ENCODE measurements at regions not wholly inside any gene's neighbourhood (a gene's known extent, or its start where the extent isn't known, plus 50 kb on each side); places are given as distances from the start of the nearest gene placed in this dataset.

DNA sequence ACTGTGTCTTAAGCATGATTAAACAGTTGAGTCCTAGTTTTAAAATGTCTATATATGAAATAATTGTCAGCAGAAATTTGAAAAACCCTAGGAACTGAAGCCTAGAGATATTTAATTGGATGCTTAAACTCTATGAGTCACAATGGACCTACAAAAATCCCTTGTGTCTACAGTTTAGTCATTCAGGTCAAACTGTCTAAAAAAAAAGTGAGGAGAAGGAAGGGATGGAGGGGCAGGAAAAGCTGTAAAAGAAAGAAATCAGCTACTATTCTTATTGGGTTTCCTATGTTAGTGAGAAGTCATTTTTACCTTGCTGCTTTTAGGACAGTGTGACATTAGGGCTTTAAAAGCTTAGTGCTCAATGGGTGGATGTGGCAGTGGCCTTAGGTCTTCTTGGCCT lies 406.1 kb upstream of the FZD8 start:
- no peak overlapping the region for H3K23ac ChIP-seq (ENCODE audit: insufficient read length)
- POLR2A ChIA-PET (ENCODE audit: partially characterized antibody) = no interaction called here
- no peak overlapping the region for H2BK20ac ChIP-seq (ENCODE audit: low read length)
- TF ChIP-seq, protein P1, sequence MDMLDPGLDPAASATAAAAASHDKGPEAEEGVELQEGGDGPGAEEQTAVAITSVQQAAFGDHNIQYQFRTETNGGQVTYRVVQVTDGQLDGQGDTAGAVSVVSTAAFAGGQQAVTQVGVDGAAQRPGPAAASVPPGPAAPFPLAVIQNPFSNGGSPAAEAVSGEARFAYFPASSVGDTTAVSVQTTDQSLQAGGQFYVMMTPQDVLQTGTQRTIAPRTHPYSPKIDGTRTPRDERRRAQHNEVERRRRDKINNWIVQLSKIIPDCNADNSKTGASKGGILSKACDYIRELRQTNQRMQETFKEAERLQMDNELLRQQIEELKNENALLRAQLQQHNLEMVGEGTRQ (IDR thresholded peaks at IDR 0.05; ENCODE audit: low read length) = no peak
- TF ChIP-seq BRCA1 (IDR thresholded peaks at IDR 0.05; ENCODE audit: low read depth, low read length) (no peak), CTBP2 (IDR thresholded peaks at IDR 0.05; ENCODE audit: borderline replicate concordance, insufficient read depth, insufficient read length, low read length) (no peak), ZNF274 (IDR thresholded peaks at IDR 0.05; ENCODE audit: borderline replicate concordance, extremely low read depth, low read length) (no peak), SIRT6 (IDR thresholded peaks at IDR 0.05; ENCODE audit: low read length) (no peak), KDM4A (IDR thresholded peaks at IDR 0.05; ENCODE audit: low read depth, low read length, severe bottlenecking) (no peak), EP300 (IDR thresholded peaks at IDR 0.05; ENCODE audit: borderline replicate concordance in 1 of 2, low read depth in 2 of 2, low read length in 2 of 2) (no peak), RFX5 (IDR thresholded peaks at IDR 0.05; ENCODE audit: borderline replicate concordance, low read depth, low read length) (no peak), CBX8 (IDR thresholded peaks at IDR 0.05; ENCODE audit: borderline replicate concordance, low read depth, low read length) (no peak), TBP (IDR thresholded peaks at IDR 0.05; ENCODE audit: low read depth, low read length) (no peak), RNF2 (IDR thresholded peaks at IDR 0.05; ENCODE audit: borderline replicate concordance, low read depth, low read length, missing control alignments, poor library complexity, severe bottlenecking) (no peak), SP4 (IDR thresholded peaks at IDR 0.05; ENCODE audit: low read length) (no peak), YY1 (IDR thresholded peaks at IDR 0.05; ENCODE audit: low read depth, low read length) (no peak), BACH1 (IDR thresholded peaks at IDR 0.05; ENCODE audit: low read length) (no peak)

More for the DNA sequence above, 406.1 kb upstream of the FZD8 start:
- Histone ChIP-seq H3K18ac (ENCODE audit: extremely low read depth, low read length) (no peak overlapping the region), H2BK5ac (ENCODE audit: low read depth, low read length) (no peak overlapping the region), H4K8ac (ENCODE audit: extremely low read depth, insufficient read depth, low read length) (no peak overlapping the region), H3K14ac (ENCODE audit: insufficient read length) (no peak overlapping the region), H3K9me3 (ENCODE audit: insufficient read depth in 2 of 2, low read depth in 1 of 2, low read length in 1 of 2) (no peaks in the 10 kb centered on the region), H3K23me2 (ENCODE audit: low read depth, low read length) (no peaks in the 10 kb centered on the region), H2AK5ac (ENCODE audit: low read depth, low read length) (no peak overlapping the region), H2AFZ (ENCODE audit: low read length) (no peak overlapping the region), H4K5ac (ENCODE audit: insufficient read length, low read depth, low read length) (no peak overlapping the region), H3K4ac (replicated peaks; ENCODE audit: insufficient read length, low read depth, low read length) (no peak overlapping the region), H2BK12ac (ENCODE audit: low read depth, low read length) (no peak overlapping the region), H4K91ac (replicated peaks; ENCODE audit: insufficient read length, low read length) (no peak overlapping the region), H3K27ac (ENCODE audit: low read depth, low read length) (no peak overlapping the region), H2BK15ac (ENCODE audit: low read length) (no peak overlapping the region), H3K4me3 (ENCODE audit: extremely low read depth in 1 of 4, insufficient read depth in 2 of 4, low read depth in 3 of 4, low read length in 4 of 4) (no peak overlapping the region), H3K4me1 (replicated peaks in 1 of 4; ENCODE audit: control insufficient read depth in 3 of 4, insufficient read depth in 4 of 4, low read length in 3 of 4) (no peaks in the 10 kb centered on the region), H3K79me2 (ENCODE audit: control insufficient read depth in 1 of 2, insufficient read depth in 2 of 2, low read length in 2 of 2) (no peaks in the 10 kb centered on the region), H4K20me1 (replicated peaks in 1 of 2; ENCODE audit: control insufficient read depth in 1 of 2, insufficient read depth in 2 of 2, low read length in 2 of 2) (no peaks in the 10 kb centered on the region), H3K9ac (replicated peaks in 1 of 4; ENCODE audit: extremely low read depth in 1 of 4, low read depth in 3 of 4, low read length in 3 of 4) (no peak overlapping the region), H3K27me3 (replicated peaks in 1 of 4; ENCODE audit: control insufficient read depth in 3 of 4, extremely low read depth in 1 of 4, insufficient read depth in 3 of 4, low read length in 3 of 4) (no peaks in the 10 kb centered on the region), H3K4me2 (ENCODE audit: insufficient read depth in 1 of 2, low read depth in 2 of 2, low read length in 2 of 2) (no peak overlapping the region), H3K56ac (replicated peaks; ENCODE audit: insufficient read length, low read depth, low read length) (no peak overlapping the region), H3K79me1 (ENCODE audit: low read depth, low read length) (no peaks in the 10 kb centered on the region; the same call in 1 of the 2 replicates), H2BK120ac (replicated peaks; ENCODE audit: low read depth, low read length) (no peak overlapping the region), H3K36me3 (ENCODE audit: control insufficient read depth in 2 of 4, insufficient read depth in 4 of 4, low read length in 3 of 4) (no peaks in the 10 kb centered on the region)
- FAIRE-seq (no peak), DNase-seq (ENCODE audit: low read depth in 1 of 2, low spot score in 2 of 2) (no peak)
- CTCF ChIA-PET (ENCODE audit: partially characterized antibody) = no interaction called here
